ENCODE measurements at regions not wholly inside any gene's neighbourhood (a gene's known extent, or its start where the extent isn't known, plus 50 kb on each side); places are given as distances from the start of the nearest gene placed in this dataset. TPM values are rescaled to one million over a fixed set of nuclear protein-coding genes. Genes with fewer than 3 reads are reported as not detected.

DNA sequence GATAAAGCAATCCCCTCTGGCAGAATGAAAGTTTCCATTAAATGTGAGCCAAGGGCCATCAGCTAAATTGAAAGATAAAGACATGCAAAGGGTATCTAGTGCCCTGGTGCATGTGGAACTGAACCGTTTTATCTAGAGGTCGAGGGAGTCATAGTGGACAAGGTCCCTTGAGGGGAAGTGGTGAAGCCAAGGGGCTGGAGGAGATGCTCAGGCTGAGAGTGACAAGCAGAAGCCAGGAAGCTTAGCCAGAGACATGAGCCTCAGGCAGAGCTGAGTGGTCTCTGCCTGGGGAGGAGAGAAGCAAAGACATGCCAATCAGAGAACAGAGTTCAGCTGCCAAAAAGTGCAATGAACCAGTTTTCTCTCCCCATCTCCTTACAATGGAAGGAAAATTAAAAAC is 68.1 kb upstream of the SLC10A2 start:
- no peak overlapping the region for H3K4me3 ChIP-seq (ENCODE audit: low read length)
- H3K27ac ChIP-seq (ENCODE audit: low read length) = no peak overlapping the region
- no peak overlapping the region for H3K4me2 ChIP-seq (ENCODE audit: low read depth, low read length, poor library complexity, severe bottlenecking)
- H3K4me1 ChIP-seq (ENCODE audit: low read length) = no peaks in the 10 kb centered on the region
- H3K9me2 ChIP-seq (replicated peaks; ENCODE audit: insufficient read depth, low read length) = no peaks in the 10 kb centered on the region
- no peak overlapping the region for H3K9ac ChIP-seq (ENCODE audit: low read length)
- H3K79me2 ChIP-seq (ENCODE audit: low read length) = no peaks in the 10 kb centered on the region
- H3K9me3 ChIP-seq (ENCODE audit: low read length) = no peaks in the 10 kb centered on the region
- no peaks in the 10 kb centered on the region for H3K27me3 ChIP-seq (ENCODE audit: low read length)
- H3K36me3 ChIP-seq (ENCODE audit: insufficient read depth, low read length) = no peaks in the 10 kb centered on the region
- no peak overlapping the region for H2AFZ ChIP-seq (ENCODE audit: low read length)
- no peak for DNase-seq
- no peaks in the 10 kb centered on the region for H4K20me1 ChIP-seq (ENCODE audit: insufficient read depth, low read depth, low read length)

DNA sequence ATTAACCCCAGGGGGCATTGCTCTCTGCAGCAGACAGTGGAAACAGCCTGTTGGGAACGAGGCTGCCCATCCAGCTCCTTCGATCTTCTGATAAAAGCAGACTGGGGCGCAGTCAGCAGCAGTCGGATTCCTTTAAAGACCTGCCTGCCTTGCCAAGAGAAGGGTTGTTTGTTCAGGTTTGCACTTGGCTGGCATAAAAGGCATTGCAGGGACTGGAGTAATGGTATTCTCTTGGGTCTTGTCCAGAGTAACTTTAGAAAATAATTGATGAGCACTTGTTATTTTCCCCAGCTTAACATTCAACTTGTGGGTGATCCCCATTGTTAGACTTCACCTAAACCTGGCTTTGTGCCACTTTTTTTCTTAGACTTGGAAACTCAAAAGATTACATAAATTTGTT is 67.3 kb upstream of the SLC10A2 start:
- Histone ChIP-seq H3K4me3 (ENCODE audit: low read length) (no peak overlapping the region), H3K9ac (ENCODE audit: low read length) (no peak overlapping the region), H3K9me2 (replicated peaks; ENCODE audit: insufficient read depth, low read length) (no peaks in the 10 kb centered on the region), H3K79me2 (ENCODE audit: low read length) (no peaks in the 10 kb centered on the region), H2AFZ (ENCODE audit: low read length) (no peak overlapping the region), H3K27ac (ENCODE audit: low read length) (no peak overlapping the region), H3K4me1 (ENCODE audit: low read length) (no peaks in the 10 kb centered on the region), H3K36me3 (ENCODE audit: insufficient read depth, low read length) (no peaks in the 10 kb centered on the region), H3K4me2 (ENCODE audit: low read depth, low read length, poor library complexity, severe bottlenecking) (no peak overlapping the region), H3K9me3 (ENCODE audit: low read length) (no peaks in the 10 kb centered on the region), H4K20me1 (ENCODE audit: insufficient read depth, low read depth, low read length) (no peaks in the 10 kb centered on the region), H3K27me3 (ENCODE audit: low read length) (no peaks in the 10 kb centered on the region)
- no peak for DNase-seq

GRCh38 chr13:103130681-103131210 is 64.5 kb upstream of the SLC10A2 start:
- H3K79me2 ChIP-seq (ENCODE audit: low read length) = no peaks in the 10 kb centered on the region
- H3K27me3 ChIP-seq (ENCODE audit: low read length) = no peaks in the 10 kb centered on the region
- H3K9me3 ChIP-seq (ENCODE audit: low read length) = no peaks in the 10 kb centered on the region
- no peak overlapping the region for H3K9ac ChIP-seq (ENCODE audit: low read length)
- H3K36me3 ChIP-seq (ENCODE audit: insufficient read depth, low read length) = no peaks in the 10 kb centered on the region
- no peak for DNase-seq
- no peaks in the 10 kb centered on the region for H3K9me2 ChIP-seq (replicated peaks; ENCODE audit: insufficient read depth, low read length)
- no peak overlapping the region for H2AFZ ChIP-seq (ENCODE audit: low read length)
- no peaks in the 10 kb centered on the region for H3K4me1 ChIP-seq (ENCODE audit: low read length)
- no peak overlapping the region for H3K27ac ChIP-seq (ENCODE audit: low read length)
- H3K4me3 ChIP-seq (ENCODE audit: low read length) = no peak overlapping the region
- no peaks in the 10 kb centered on the region for H4K20me1 ChIP-seq (ENCODE audit: insufficient read depth, low read depth, low read length)
- no peak overlapping the region for H3K4me2 ChIP-seq (ENCODE audit: low read depth, low read length, poor library complexity, severe bottlenecking)

- no peaks in the 10 kb centered on the region for H3K36me3 ChIP-seq (ENCODE audit: insufficient read depth, low read length)
- H3K4me1 ChIP-seq (ENCODE audit: low read length) = no peaks in the 10 kb centered on the region
- no peaks in the 10 kb centered on the region for H4K20me1 ChIP-seq (ENCODE audit: insufficient read depth, low read depth, low read length)
- no peaks in the 10 kb centered on the region for H3K9me2 ChIP-seq (replicated peaks; ENCODE audit: insufficient read depth, low read length)
- H2AFZ ChIP-seq (ENCODE audit: low read length) = no peak overlapping the region
- DNase-seq = no peak
- no peak overlapping the region for H3K4me2 ChIP-seq (ENCODE audit: low read depth, low read length, poor library complexity, severe bottlenecking)
- no peak overlapping the region for H3K27ac ChIP-seq (ENCODE audit: low read length)
- no peaks in the 10 kb centered on the region for H3K79me2 ChIP-seq (ENCODE audit: low read length)
- no peak overlapping the region for H3K9ac ChIP-seq (ENCODE audit: low read length)
- H3K9me3 ChIP-seq (ENCODE audit: low read length) = no peaks in the 10 kb centered on the region
- H3K27me3 ChIP-seq (ENCODE audit: low read length) = no peaks in the 10 kb centered on the region
- no peak overlapping the region for H3K4me3 ChIP-seq (ENCODE audit: low read length)
Observed at GRCh38 chr13:103130146-103130545, 63.9 kb upstream of the SLC10A2 start.

Small RNA genes lying in the stretch of these regions (small RNA-seq; reads per million reads assigned to genes)
- gene RF00402 = not detected
- gene RF02090 = not detected
- not detected for gene RF02091
- gene RNA5SP38 = not detected
